ENCODE measurements at regions not wholly inside any gene's neighbourhood (a gene's known extent, or its start where the extent isn't known, plus 50 kb on each side); places are given as distances from the start of the nearest gene placed in this dataset.
"Not testable (repeated sequence)": the region's sequence is repeated elsewhere in the genome, so short reads cannot be mapped to it uniquely, and the experiment has no call there.

DNA sequence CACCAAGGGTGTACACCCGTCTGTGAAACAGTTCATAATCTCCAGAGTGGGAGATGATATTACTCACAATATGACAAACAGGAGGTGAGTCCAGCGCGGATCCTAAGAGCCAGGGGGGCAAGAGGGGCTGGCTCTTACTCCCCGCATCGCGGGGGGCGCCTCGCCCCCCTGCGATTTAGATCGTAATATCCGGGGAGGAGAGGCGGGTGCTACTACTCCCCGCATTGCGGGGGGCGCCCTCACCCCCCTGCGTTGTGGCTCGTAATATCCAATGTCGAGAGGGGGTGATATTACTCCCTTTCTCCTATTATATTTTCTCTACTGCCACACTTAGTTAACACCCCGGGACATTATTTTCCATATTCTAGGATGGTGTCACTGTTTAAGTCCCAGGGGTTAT, 131.9 kb downstream of the ADRA2C start:
- Histone ChIP-seq H3K79me2 (ENCODE audit: insufficient read depth, low read depth) (no peaks in the 10 kb centered on the region), H3K4me2 (no peak overlapping the region), H3K27ac (no peak overlapping the region), H3K4me3 (IDR thresholded peaks at IDR 0.05; ENCODE audit: insufficient read depth, low read depth, low read length) (no peak overlapping the region), H4K20me1 (ENCODE audit: insufficient read depth) (no peaks in the 10 kb centered on the region), H2AFZ (ENCODE audit: low read depth) (no peak overlapping the region), H3K36me3 (ENCODE audit: insufficient read depth) (no peaks in the 10 kb centered on the region), H3K9ac (no peak overlapping the region), H3K27me3 (ENCODE audit: insufficient read depth, low read depth) (no peaks in the 10 kb centered on the region), H3K4me1 (ENCODE audit: low read depth, poor library complexity, severe bottlenecking) (no peaks in the 10 kb centered on the region)
- TF ChIP-seq, protein P1, sequence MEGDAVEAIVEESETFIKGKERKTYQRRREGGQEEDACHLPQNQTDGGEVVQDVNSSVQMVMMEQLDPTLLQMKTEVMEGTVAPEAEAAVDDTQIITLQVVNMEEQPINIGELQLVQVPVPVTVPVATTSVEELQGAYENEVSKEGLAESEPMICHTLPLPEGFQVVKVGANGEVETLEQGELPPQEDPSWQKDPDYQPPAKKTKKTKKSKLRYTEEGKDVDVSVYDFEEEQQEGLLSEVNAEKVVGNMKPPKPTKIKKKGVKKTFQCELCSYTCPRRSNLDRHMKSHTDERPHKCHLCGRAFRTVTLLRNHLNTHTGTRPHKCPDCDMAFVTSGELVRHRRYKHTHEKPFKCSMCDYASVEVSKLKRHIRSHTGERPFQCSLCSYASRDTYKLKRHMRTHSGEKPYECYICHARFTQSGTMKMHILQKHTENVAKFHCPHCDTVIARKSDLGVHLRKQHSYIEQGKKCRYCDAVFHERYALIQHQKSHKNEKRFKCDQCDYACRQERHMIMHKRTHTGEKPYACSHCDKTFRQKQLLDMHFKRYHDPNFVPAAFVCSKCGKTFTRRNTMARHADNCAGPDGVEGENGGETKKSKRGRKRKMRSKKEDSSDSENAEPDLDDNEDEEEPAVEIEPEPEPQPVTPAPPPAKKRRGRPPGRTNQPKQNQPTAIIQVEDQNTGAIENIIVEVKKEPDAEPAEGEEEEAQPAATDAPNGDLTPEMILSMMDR (conservative IDR thresholded peaks at IDR 0.05; ENCODE audit: low read depth, low read length) = no peak

GRCh38 chr4:3898928-3899327, 132.7 kb downstream of the ADRA2C start:
- H3K9ac ChIP-seq; H3K79me2 ChIP-seq (ENCODE audit: insufficient read depth, low read depth); H3K4me1 ChIP-seq (ENCODE audit: low read depth, poor library complexity, severe bottlenecking); H3K27me3 ChIP-seq (ENCODE audit: insufficient read depth, low read depth); H2AFZ ChIP-seq (ENCODE audit: low read depth); H3K36me3 ChIP-seq (ENCODE audit: insufficient read depth); H3K4me2 ChIP-seq; H3K4me3 ChIP-seq (IDR thresholded peaks at IDR 0.05; ENCODE audit: insufficient read depth, low read depth, low read length); H4K20me1 ChIP-seq (ENCODE audit: insufficient read depth); H3K27ac ChIP-seq: not testable (repeated sequence)

DNA sequence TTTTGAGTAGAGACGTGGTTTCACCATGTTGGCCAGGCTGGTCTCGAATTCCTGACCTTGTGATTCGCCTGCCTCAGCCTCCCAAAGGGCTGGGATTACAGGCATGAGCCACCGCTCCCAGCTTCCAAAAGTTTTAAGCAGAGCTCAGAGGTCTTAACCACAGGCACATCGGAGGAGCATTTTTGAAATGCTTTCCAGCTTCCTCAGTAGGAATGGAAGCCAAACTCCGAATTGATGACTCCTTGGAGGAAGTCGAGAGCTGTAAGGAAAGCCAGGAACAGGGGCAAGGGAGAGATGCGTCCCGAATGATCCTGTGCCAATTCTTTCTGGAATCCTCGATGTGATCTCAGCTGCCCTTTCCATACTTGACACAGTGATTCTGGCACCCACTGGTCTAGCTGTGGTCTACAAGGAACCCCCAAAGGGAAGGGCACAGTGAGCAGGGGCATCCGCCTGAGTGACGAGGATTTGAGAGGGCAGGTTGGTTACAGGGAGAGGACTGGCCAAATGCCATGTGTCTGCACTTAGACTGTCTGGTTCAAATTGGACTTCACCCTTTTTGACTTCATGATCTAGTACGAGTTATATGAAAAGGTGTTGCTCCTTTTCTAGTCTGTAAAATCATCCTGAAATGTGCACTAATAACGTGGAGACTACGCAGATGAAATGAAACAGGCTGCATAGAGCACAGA, 138.2 kb downstream of the ADRA2C start:
- not testable (repeated sequence) for H3K4me1 ChIP-seq (ENCODE audit: low read depth, poor library complexity, severe bottlenecking); H3K27ac ChIP-seq; H3K79me2 ChIP-seq (ENCODE audit: insufficient read depth, low read depth); H3K4me2 ChIP-seq; H3K9ac ChIP-seq; H2AFZ ChIP-seq (ENCODE audit: low read depth); H3K27me3 ChIP-seq (ENCODE audit: insufficient read depth, low read depth); H4K20me1 ChIP-seq (ENCODE audit: insufficient read depth); H3K36me3 ChIP-seq (ENCODE audit: insufficient read depth); H3K4me3 ChIP-seq (IDR thresholded peaks at IDR 0.05; ENCODE audit: insufficient read depth, low read depth, low read length)

DNA sequence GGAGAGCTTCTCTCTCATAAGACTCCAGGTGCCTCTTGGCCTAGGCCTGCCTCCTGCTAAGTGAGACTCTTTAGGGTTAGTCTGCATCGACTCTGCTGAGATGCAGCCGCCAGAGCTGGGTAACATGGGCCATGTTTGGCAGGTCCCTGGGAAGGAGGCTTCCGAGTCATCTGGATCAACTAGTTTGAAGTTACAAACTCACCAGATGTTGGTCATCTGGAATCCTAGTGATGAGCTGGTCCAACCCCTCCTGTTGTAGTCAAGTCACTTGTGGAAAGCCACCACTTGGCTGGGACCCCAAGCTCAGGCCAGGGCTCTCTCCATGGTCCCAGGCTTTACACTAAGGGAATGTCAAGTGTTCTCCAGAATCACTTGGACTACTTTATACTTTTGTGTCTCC, 143.4 kb downstream of the ADRA2C start:
- H3K27ac ChIP-seq; H3K4me2 ChIP-seq; H3K79me2 ChIP-seq (ENCODE audit: insufficient read depth, low read depth); H3K9ac ChIP-seq; H3K4me1 ChIP-seq (ENCODE audit: low read depth, poor library complexity, severe bottlenecking); H3K36me3 ChIP-seq (ENCODE audit: insufficient read depth); H3K4me3 ChIP-seq (IDR thresholded peaks at IDR 0.05; ENCODE audit: insufficient read depth, low read depth, low read length); H2AFZ ChIP-seq (ENCODE audit: low read depth); H3K27me3 ChIP-seq (ENCODE audit: insufficient read depth, low read depth); H4K20me1 ChIP-seq (ENCODE audit: insufficient read depth): not testable (repeated sequence)

DNA sequence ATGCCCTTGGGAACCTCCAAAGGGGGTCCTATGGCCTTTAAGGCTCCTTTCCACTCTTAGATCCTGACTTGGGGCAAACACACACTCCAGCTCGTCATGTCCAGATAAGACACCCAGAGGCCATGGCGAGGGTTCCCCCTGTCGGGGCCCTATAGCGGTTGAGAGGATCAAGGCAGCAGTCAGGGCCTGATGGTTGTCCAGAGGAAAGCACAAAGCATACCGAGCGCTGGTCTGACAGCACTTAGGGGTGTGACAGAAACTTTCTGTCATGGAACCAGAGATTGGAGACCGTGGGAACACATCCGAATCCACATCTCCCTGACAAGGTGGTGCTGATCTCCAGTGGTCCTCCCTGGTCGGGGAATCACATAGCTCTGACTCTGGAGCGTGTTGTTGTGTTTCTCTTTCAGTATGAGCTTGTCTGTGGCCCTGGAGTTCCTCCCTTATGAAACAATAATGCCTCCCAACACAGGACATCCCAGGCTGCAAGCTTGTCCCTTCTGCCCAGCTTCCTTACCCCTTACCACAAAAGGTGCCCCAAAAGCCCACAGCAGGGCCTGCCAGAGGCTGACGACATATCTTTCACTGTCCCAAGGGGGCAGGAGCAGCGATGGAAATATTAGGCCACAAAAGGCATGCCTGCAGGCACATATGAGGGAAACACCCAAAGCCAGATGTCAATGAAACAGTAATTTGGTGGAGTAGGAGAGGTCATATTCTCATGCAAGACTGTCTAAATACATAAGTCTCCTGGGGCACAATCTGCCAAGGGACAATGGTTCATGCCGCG, 144.2 kb downstream of the ADRA2C start:
- not testable (repeated sequence) for H3K9ac ChIP-seq; H3K27me3 ChIP-seq (ENCODE audit: insufficient read depth, low read depth); H3K4me2 ChIP-seq; H3K4me3 ChIP-seq (IDR thresholded peaks at IDR 0.05; ENCODE audit: insufficient read depth, low read depth, low read length); H3K27ac ChIP-seq; H3K36me3 ChIP-seq (ENCODE audit: insufficient read depth); H3K4me1 ChIP-seq (ENCODE audit: low read depth, poor library complexity, severe bottlenecking); H4K20me1 ChIP-seq (ENCODE audit: insufficient read depth); H3K79me2 ChIP-seq (ENCODE audit: insufficient read depth, low read depth); H2AFZ ChIP-seq (ENCODE audit: low read depth)

DNA sequence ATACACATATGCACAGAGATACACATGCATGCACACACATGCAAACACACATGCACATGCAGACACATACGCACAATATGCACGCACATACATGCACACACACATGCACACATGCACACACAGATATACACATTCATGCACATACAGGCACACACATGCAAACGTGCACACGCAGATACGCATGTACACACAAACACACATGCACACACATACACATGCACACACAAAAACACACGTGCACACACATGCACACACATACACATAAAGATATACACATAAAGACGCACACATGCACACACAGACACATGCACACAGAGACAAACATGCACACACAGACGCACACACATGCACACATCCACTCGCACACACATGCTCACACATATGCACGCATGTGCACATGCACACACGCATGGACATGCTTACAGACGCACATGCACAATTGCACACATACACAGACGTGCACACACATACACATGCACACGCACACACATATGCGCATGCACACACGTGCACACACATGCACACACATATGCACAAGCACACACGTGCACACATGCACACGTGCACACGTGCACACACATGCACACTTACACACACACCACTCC, 145.2 kb downstream of the ADRA2C start:
- Histone ChIP-seq H3K4me2 (no peak overlapping the region), H3K79me2 (ENCODE audit: insufficient read depth, low read depth) (no peaks in the 10 kb centered on the region), H2AFZ (ENCODE audit: low read depth) (no peak overlapping the region), H3K27ac (no peak overlapping the region), H3K4me3 (IDR thresholded peaks at IDR 0.05; ENCODE audit: insufficient read depth, low read depth, low read length) (no peak overlapping the region), H3K4me1 (ENCODE audit: low read depth, poor library complexity, severe bottlenecking) (no peaks in the 10 kb centered on the region), H3K27me3 (ENCODE audit: insufficient read depth, low read depth) (no peaks in the 10 kb centered on the region), H4K20me1 (ENCODE audit: insufficient read depth) (no peaks in the 10 kb centered on the region), H3K9ac (no peak overlapping the region), H3K36me3 (ENCODE audit: insufficient read depth) (no peaks in the 10 kb centered on the region)
- TF ChIP-seq, protein P1 (conservative IDR thresholded peaks at IDR 0.05; ENCODE audit: low read depth, low read length) = no peak

DNA sequence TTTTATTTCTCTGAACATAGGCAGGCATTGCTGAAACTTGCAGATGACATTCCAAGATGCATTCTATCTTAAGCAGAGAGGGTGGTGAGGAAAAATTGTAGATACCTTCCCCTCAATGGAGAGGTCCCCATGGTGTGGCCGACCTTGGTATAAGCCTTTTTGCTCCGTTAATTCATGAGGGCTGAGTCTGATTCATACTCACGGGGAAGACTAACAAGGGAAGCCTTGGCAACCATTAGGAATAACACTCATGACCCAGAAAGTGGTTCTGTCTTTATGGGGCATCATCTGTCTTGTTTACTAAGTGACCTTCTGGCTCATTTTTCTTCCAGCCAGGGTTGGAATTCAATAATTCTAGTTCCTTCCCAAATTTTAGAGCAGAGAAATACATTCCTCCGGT, 148.3 kb downstream of the ADRA2C start:
- H3K27ac ChIP-seq = not testable (repeated sequence)

GRCh38 chr4:3919509-3919908, 153.3 kb downstream of the ADRA2C start:
- H3K79me2 ChIP-seq (ENCODE audit: insufficient read depth, low read depth); H3K27me3 ChIP-seq (ENCODE audit: insufficient read depth, low read depth); H3K9ac ChIP-seq; H3K4me2 ChIP-seq; H3K36me3 ChIP-seq (ENCODE audit: insufficient read depth); H3K4me3 ChIP-seq (IDR thresholded peaks at IDR 0.05; ENCODE audit: insufficient read depth, low read depth, low read length); H3K4me1 ChIP-seq (ENCODE audit: low read depth, poor library complexity, severe bottlenecking); H2AFZ ChIP-seq (ENCODE audit: low read depth); H4K20me1 ChIP-seq (ENCODE audit: insufficient read depth); H3K27ac ChIP-seq: not testable (repeated sequence)

More for the DNA sequence above, 148.3 kb downstream of the ADRA2C start:
- not testable (repeated sequence) for H3K4me1 ChIP-seq (ENCODE audit: low read depth, poor library complexity, severe bottlenecking); H3K27me3 ChIP-seq (ENCODE audit: insufficient read depth, low read depth); H4K20me1 ChIP-seq (ENCODE audit: insufficient read depth); H2AFZ ChIP-seq (ENCODE audit: low read depth); H3K4me2 ChIP-seq; H3K79me2 ChIP-seq (ENCODE audit: insufficient read depth, low read depth); H3K9ac ChIP-seq; H3K4me3 ChIP-seq (IDR thresholded peaks at IDR 0.05; ENCODE audit: insufficient read depth, low read depth, low read length); H3K36me3 ChIP-seq (ENCODE audit: insufficient read depth)

Measured in KMS-11 (cell line).